Neural cell (in vitro differentiated cells): ENCODE measurements at regions not wholly inside any gene's neighbourhood (a gene's known extent, or its start where the extent isn't known, plus 50 kb on each side); places are given as distances from the start of the nearest gene placed in this dataset.

Experiments used
- H2AFZ ChIP-seq: fragments of 200-600, 300-800 bp; sonication (generic), shearing (Covaris generic); 2 replicates; pipeline ENCODE4 v1.6.0; 2014; ENCODE audit warnings: low read depth, mild to moderate bottlenecking, antibody characterized with exemption, low read length, moderate library complexity
- H3F3A ChIP-seq: fragments of 200-600 bp; shearing (Covaris generic); 2 replicates; pipeline ENCODE4 v1.6.1; 2016; ENCODE audit warnings: mild to moderate bottlenecking, moderate library complexity, mixed read lengths, antibody characterized with exemption, low read length; ENCODE audit not compliant: insufficient read depth, poor library complexity, severe bottlenecking
- H3K27ac ChIP-seq: fragments of 200-600, 300-800 bp; sonication (generic), shearing (Covaris generic); 2 replicates; pipeline ENCODE4 v1.5.1; 2014; ENCODE audit warnings: mild to moderate bottlenecking, low read length, moderate library complexity
- H3K27me3 ChIP-seq: fragments of 300-800, 200-600 bp; sonication (generic), shearing (Covaris generic); 2 replicates; pipeline ENCODE4 v1.6.0; 2014; ENCODE audit warnings: mild to moderate bottlenecking, low read depth, low read length, moderate library complexity; ENCODE audit not compliant: insufficient read depth
- H3K36me3 ChIP-seq: fragments of 300-800, 200-600 bp; sonication (generic), shearing (Covaris generic); 2 replicates; pipeline ENCODE4 v1.5.1; 2014; ENCODE audit warnings: mild to moderate bottlenecking, antibody characterized with exemption, low read length, moderate library complexity; ENCODE audit not compliant: insufficient read depth
- H3K4me2 ChIP-seq: fragments of 300-800, 200-600 bp; sonication (generic), shearing (Covaris generic); 2 replicates; pipeline ENCODE4 v1.6.0; 2014; ENCODE audit warnings: mild to moderate bottlenecking, low read length
- H3K4me3 ChIP-seq: fragments of 300-800, 200-600 bp; sonication (generic), shearing (Covaris generic); 2 replicates; pipeline ENCODE4 v1.5.1; 2014; ENCODE audit warnings: mild to moderate bottlenecking, low read length, moderate library complexity
- H3K79me2 ChIP-seq: fragments of 200-600 bp; shearing (Covaris generic); replicated peaks from 2 replicates; pipeline ENCODE4 v1.6.0; 2014; ENCODE audit warnings: mild to moderate bottlenecking, low read length, moderate library complexity; ENCODE audit not compliant: insufficient read depth
- H3K9ac ChIP-seq: fragments of 300-800, 200-600 bp; sonication (generic), shearing (Covaris generic); 2 replicates; pipeline ENCODE4 v1.6.1; 2016; ENCODE audit warnings: mild to moderate bottlenecking, low read length, mixed read lengths
- H3K9me2 ChIP-seq: fragments of 200-600 bp; shearing (Covaris generic); 2 replicates; pipeline ENCODE4 v1.6.1; 2016; ENCODE audit warnings: mild to moderate bottlenecking, low read length, mixed read lengths; ENCODE audit not compliant: insufficient read depth
- H3K9me3 ChIP-seq: fragments of 200-600, 300-800 bp; sonication (generic), shearing (Covaris generic); 2 replicates; pipeline ENCODE4 v1.6.1; 2016; ENCODE audit warnings: mild to moderate bottlenecking, mixed run types, low read length, moderate library complexity, mixed read lengths
- H4K20me1 ChIP-seq: fragments of 200-600 bp; shearing (Covaris generic); 2 replicates; pipeline ENCODE4 v1.6.1; 2016; ENCODE audit warnings: mild to moderate bottlenecking, mixed run types; ENCODE audit not compliant: insufficient read depth
- EP300 ChIP-seq: fragments of 450-650 bp; conservative IDR thresholded peaks from 2 replicates; pipeline ENCODE4 v1.6.1; 2014; ENCODE audit warnings: antibody characterized with exemption, mild to moderate bottlenecking, moderate library complexity; ENCODE audit not compliant: poor library complexity, severe bottlenecking
- EZH2 ChIP-seq: fragments of 200-600, 300-800 bp; shearing (Covaris generic), sonication (generic); IDR thresholded peaks from 2 replicates; pipeline ENCODE4 v1.6.1; 2014; ENCODE audit warnings: antibody characterized with exemption, low read length, borderline replicate concordance, mild to moderate bottlenecking; ENCODE audit not compliant: insufficient read depth, poor library complexity, severe bottlenecking
- MXI1 ChIP-seq: fragments of 450-650 bp; conservative IDR thresholded peaks from 2 replicates; pipeline ENCODE4 v1.6.1; 2014; ENCODE audit warnings: antibody characterized with exemption, mild to moderate bottlenecking; ENCODE audit not compliant: poor library complexity, severe bottlenecking
- POLR2AphosphoS5 ChIP-seq: IDR thresholded peaks from 2 replicates; pipeline ENCODE4 v1.6.1; 2012
- RAD21 ChIP-seq: fragments of 450-650 bp; conservative IDR thresholded peaks from 2 replicates; pipeline ENCODE4 v1.6.1; 2014; ENCODE audit warnings: antibody characterized with exemption, mild to moderate bottlenecking, moderate library complexity
- SMC3 ChIP-seq: fragments of 450-650 bp; conservative IDR thresholded peaks from 2 replicates; pipeline ENCODE4 v1.6.1; 2014; ENCODE audit warnings: antibody characterized with exemption, mild to moderate bottlenecking, moderate library complexity; ENCODE audit not compliant: poor library complexity
- TAF1 ChIP-seq: IDR thresholded peaks from 2 replicates; pipeline ENCODE4 v1.6.1; 2012; ENCODE audit warnings: low read depth
- TF ChIP-seq, protein P1 (sequence below): fragments of 450-650 bp; IDR thresholded peaks from 2 replicates; pipeline ENCODE4 v1.5.1; 2014; ENCODE audit warnings: antibody characterized with exemption, mild to moderate bottlenecking, moderate library complexity; ENCODE audit not compliant: poor library complexity, severe bottlenecking
- TF ChIP-seq, protein P2 (sequence below): IDR thresholded peaks from 2 replicates; pipeline ENCODE4 v1.6.1; 2012; ENCODE audit warnings: borderline replicate concordance

DNA sequence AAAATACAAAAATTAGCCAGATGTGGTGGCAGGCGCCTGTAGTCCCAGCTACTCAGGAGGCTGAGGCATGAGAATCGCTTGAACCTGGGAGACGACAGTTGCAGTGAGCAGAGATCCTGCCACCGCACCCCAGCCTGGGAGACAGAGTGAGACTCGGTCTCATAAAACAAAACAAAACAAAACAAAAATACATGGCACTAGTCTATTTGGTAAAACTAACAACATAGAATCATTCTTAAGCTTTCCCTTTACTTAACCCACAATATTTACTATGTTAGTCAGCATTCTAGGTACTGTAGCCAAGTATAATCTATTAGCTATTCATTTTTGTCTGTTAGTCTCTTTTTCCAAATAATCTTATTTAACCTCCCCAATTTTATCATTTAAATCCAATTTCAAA, 1482.8 kb downstream of the SLITRK5 start:
- no peaks in the 10 kb centered on the region for H3K9me2 ChIP-seq
- H3K27ac ChIP-seq: no peak overlapping the region
- H3K27me3 ChIP-seq: no peaks in the 10 kb centered on the region
- no peaks in the 10 kb centered on the region for H3K36me3 ChIP-seq
- no peak overlapping the region for H3K4me3 ChIP-seq
- H3K4me2 ChIP-seq: no peak overlapping the region
- H3K79me2 ChIP-seq: no peaks in the 10 kb centered on the region
- H4K20me1 ChIP-seq: no peaks in the 10 kb centered on the region
- no peak overlapping the region for H2AFZ ChIP-seq
- no peaks in the 10 kb centered on the region for H3F3A ChIP-seq
- no peak for TF ChIP-seq MXI1
- TF ChIP-seq POLR2AphosphoS5: no peak
- TF ChIP-seq EP300: no peak
- no peak for TF ChIP-seq EZH2
- TF ChIP-seq, protein P1, sequence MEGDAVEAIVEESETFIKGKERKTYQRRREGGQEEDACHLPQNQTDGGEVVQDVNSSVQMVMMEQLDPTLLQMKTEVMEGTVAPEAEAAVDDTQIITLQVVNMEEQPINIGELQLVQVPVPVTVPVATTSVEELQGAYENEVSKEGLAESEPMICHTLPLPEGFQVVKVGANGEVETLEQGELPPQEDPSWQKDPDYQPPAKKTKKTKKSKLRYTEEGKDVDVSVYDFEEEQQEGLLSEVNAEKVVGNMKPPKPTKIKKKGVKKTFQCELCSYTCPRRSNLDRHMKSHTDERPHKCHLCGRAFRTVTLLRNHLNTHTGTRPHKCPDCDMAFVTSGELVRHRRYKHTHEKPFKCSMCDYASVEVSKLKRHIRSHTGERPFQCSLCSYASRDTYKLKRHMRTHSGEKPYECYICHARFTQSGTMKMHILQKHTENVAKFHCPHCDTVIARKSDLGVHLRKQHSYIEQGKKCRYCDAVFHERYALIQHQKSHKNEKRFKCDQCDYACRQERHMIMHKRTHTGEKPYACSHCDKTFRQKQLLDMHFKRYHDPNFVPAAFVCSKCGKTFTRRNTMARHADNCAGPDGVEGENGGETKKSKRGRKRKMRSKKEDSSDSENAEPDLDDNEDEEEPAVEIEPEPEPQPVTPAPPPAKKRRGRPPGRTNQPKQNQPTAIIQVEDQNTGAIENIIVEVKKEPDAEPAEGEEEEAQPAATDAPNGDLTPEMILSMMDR: no peak
- no peak for TF ChIP-seq TAF1
- no peak for TF ChIP-seq RAD21
- TF ChIP-seq, protein P2, sequence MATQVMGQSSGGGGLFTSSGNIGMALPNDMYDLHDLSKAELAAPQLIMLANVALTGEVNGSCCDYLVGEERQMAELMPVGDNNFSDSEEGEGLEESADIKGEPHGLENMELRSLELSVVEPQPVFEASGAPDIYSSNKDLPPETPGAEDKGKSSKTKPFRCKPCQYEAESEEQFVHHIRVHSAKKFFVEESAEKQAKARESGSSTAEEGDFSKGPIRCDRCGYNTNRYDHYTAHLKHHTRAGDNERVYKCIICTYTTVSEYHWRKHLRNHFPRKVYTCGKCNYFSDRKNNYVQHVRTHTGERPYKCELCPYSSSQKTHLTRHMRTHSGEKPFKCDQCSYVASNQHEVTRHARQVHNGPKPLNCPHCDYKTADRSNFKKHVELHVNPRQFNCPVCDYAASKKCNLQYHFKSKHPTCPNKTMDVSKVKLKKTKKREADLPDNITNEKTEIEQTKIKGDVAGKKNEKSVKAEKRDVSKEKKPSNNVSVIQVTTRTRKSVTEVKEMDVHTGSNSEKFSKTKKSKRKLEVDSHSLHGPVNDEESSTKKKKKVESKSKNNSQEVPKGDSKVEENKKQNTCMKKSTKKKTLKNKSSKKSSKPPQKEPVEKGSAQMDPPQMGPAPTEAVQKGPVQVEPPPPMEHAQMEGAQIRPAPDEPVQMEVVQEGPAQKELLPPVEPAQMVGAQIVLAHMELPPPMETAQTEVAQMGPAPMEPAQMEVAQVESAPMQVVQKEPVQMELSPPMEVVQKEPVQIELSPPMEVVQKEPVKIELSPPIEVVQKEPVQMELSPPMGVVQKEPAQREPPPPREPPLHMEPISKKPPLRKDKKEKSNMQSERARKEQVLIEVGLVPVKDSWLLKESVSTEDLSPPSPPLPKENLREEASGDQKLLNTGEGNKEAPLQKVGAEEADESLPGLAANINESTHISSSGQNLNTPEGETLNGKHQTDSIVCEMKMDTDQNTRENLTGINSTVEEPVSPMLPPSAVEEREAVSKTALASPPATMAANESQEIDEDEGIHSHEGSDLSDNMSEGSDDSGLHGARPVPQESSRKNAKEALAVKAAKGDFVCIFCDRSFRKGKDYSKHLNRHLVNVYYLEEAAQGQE: no peak
- no peak for TF ChIP-seq SMC3
- no peak overlapping the region for H3K9ac ChIP-seq
- no peaks in the 10 kb centered on the region for H3K9me3 ChIP-seq

DNA sequence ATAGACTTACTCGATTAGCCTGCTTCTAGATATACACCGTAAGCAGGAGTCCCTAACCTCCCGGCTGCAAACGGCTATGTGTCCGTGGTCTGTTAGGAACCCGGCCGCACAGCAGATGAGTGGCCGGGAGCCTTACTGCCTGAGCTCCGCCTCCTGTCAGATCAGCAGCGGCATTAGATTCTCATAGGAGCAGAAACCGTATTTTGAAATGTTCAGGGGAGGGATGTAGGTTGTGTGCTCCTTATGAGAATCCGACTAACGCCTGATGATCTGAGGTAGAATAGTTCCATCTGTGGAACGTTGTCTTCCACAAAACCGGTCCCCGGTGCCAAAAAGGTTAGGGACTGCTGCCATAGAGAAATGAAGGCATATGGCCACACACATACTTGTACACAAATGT, 1491.9 kb downstream of the SLITRK5 start:
- no peaks in the 10 kb centered on the region for H4K20me1 ChIP-seq
- no peaks in the 10 kb centered on the region for H3K9me2 ChIP-seq

More for the DNA sequence above, 1491.9 kb downstream of the SLITRK5 start:
- no peak overlapping the region for H3K9ac ChIP-seq
- H3K36me3 ChIP-seq: no peaks in the 10 kb centered on the region
- H3K27ac ChIP-seq: no peak overlapping the region
- H3F3A ChIP-seq: no peaks in the 10 kb centered on the region
- H2AFZ ChIP-seq: no peak overlapping the region
- H3K4me2 ChIP-seq: no peak overlapping the region
- H3K79me2 ChIP-seq: no peaks in the 10 kb centered on the region
- H3K9me3 ChIP-seq: no peaks in the 10 kb centered on the region
- no peak overlapping the region for H3K4me3 ChIP-seq
- no peaks in the 10 kb centered on the region for H3K27me3 ChIP-seq
- TF ChIP-seq POLR2AphosphoS5 (no peak), SMC3 (no peak), RAD21 (no peak), TAF1 (no peak)
- TF ChIP-seq, protein P1: no peak
